Muscle layer of colon (tissue), 2 donors: ENCODE measurements at regions not wholly inside any gene's neighbourhood (a gene's known extent, or its start where the extent isn't known, plus 50 kb on each side); places are given as distances from the start of the nearest gene placed in this dataset.

ENCODE experiments used
- H3K27ac ChIP-seq: one replicate; pipeline ENCODE4 v1.7.0; 2013; ENCODE audit warnings: low read depth, mild to moderate bottlenecking, low read length, moderate library complexity
- H3K27me3 ChIP-seq, 2 donors: one replicate each; pipeline ENCODE4 v1.7.0; 2013; ENCODE audit warnings: low read length in 2 of 2, mild to moderate bottlenecking in 2 of 2; ENCODE audit not compliant: insufficient read depth in 2 of 2, control insufficient read depth in 1 of 2
- H3K36me3 ChIP-seq: one replicate; pipeline ENCODE4 v1.7.0; 2013; ENCODE audit warnings: mild to moderate bottlenecking, low read length; ENCODE audit not compliant: insufficient read depth
- H3K4me1 ChIP-seq: one replicate; pipeline ENCODE4 v1.7.0; 2013; ENCODE audit warnings: mild to moderate bottlenecking, low read length; ENCODE audit not compliant: insufficient read depth
- H3K4me3 ChIP-seq, 2 donors: one replicate each; pipeline ENCODE4 v1.7.0; 2013; ENCODE audit warnings: low read length in 2 of 2, low read depth in 1 of 2, mild to moderate bottlenecking in 1 of 2, moderate library complexity in 1 of 2
- H3K9ac ChIP-seq: one replicate; pipeline ENCODE4 v1.7.0; 2013; ENCODE audit warnings: low read length
- H3K9me3 ChIP-seq: one replicate; pipeline ENCODE4 v1.7.0; 2013; ENCODE audit warnings: mild to moderate bottlenecking, low read length
- donor health status: abdominal sarcoma.
- donor health status: Adenocarcinoma of cecum.

GRCh38 chr6:141251286-141251685 lies 881.4 kb upstream of the GJE1 start:
- Histone ChIP-seq H3K4me3 (no peak overlapping the region), H3K4me1 (no peaks in the 10 kb centered on the region), H3K27ac (no peak overlapping the region), H3K27me3 (no peaks in the 10 kb centered on the region), H3K36me3 (no peaks in the 10 kb centered on the region), H3K9me3 (no peaks in the 10 kb centered on the region), H3K9ac (no peak overlapping the region)

- no peak overlapping the region for H3K27ac ChIP-seq
- no peak overlapping the region for H3K9ac ChIP-seq
- no peaks in the 10 kb centered on the region for H3K36me3 ChIP-seq
- no peaks in the 10 kb centered on the region for H3K9me3 ChIP-seq
- H3K4me1 ChIP-seq, result no peaks in the 10 kb centered on the region
- H3K27me3 ChIP-seq, result no peaks in the 10 kb centered on the region
- no peak overlapping the region for H3K4me3 ChIP-seq
Observed at GRCh38 chr6:141248021-141248799, 884.5 kb upstream of the GJE1 start.

- Histone ChIP-seq H3K4me3 (no peak overlapping the region), H3K9ac (no peak overlapping the region), H3K9me3 (no peaks in the 10 kb centered on the region), H3K4me1 (no peaks in the 10 kb centered on the region), H3K27me3 (no peaks in the 10 kb centered on the region), H3K36me3 (no peaks in the 10 kb centered on the region), H3K27ac (no peak overlapping the region)
Observed at GRCh38 chr6:141244366-141244765, 888.4 kb upstream of the GJE1 start.

GRCh38 chr6:141242957-141243356 lies 889.8 kb upstream of the GJE1 start:
- H3K27me3 ChIP-seq, result no peaks in the 10 kb centered on the region
- H3K9ac ChIP-seq, result no peak overlapping the region
- no peak overlapping the region for H3K27ac ChIP-seq
- H3K4me1 ChIP-seq, result no peaks in the 10 kb centered on the region
- H3K4me3 ChIP-seq, result no peak overlapping the region
- no peaks in the 10 kb centered on the region for H3K36me3 ChIP-seq
- H3K9me3 ChIP-seq, result no peaks in the 10 kb centered on the region

GRCh38 chr6:141229296-141229695 lies 903.4 kb upstream of the GJE1 start:
- Histone ChIP-seq H3K27ac (no peak overlapping the region), H3K9ac (no peak overlapping the region), H3K4me3 (no peak overlapping the region), H3K36me3 (no peaks in the 10 kb centered on the region), H3K9me3 (no peaks in the 10 kb centered on the region), H3K4me1 (no peaks in the 10 kb centered on the region), H3K27me3 (no peaks in the 10 kb centered on the region)

- no peak overlapping the region for H3K4me3 ChIP-seq
- no peak overlapping the region for H3K9ac ChIP-seq
- H3K27me3 ChIP-seq, result no peaks in the 10 kb centered on the region
- H3K36me3 ChIP-seq, result no peaks in the 10 kb centered on the region
- no peaks in the 10 kb centered on the region for H3K9me3 ChIP-seq
- no peak overlapping the region for H3K27ac ChIP-seq
- H3K4me1 ChIP-seq, result no peaks in the 10 kb centered on the region
Observed at GRCh38 chr6:141218583-141218982, 914.1 kb upstream of the GJE1 start.

GRCh38 chr6:141216726-141217125 lies 916.0 kb upstream of the GJE1 start:
- no peak overlapping the region for H3K27ac ChIP-seq
- no peak overlapping the region for H3K4me3 ChIP-seq
- H3K4me1 ChIP-seq, result no peaks in the 10 kb centered on the region
- no peaks in the 10 kb centered on the region for H3K9me3 ChIP-seq
- no peaks in the 10 kb centered on the region for H3K36me3 ChIP-seq
- no peaks in the 10 kb centered on the region for H3K27me3 ChIP-seq
- H3K9ac ChIP-seq, result no peak overlapping the region

GRCh38 chr6:141212296-141212695 lies 920.4 kb upstream of the GJE1 start:
- no peaks in the 10 kb centered on the region for H3K9me3 ChIP-seq
- no peaks in the 10 kb centered on the region for H3K27me3 ChIP-seq
- no peak overlapping the region for H3K27ac ChIP-seq
- H3K36me3 ChIP-seq, result no peaks in the 10 kb centered on the region
- H3K4me1 ChIP-seq, result no peaks in the 10 kb centered on the region
- H3K9ac ChIP-seq, result no peak overlapping the region
- no peak overlapping the region for H3K4me3 ChIP-seq

- H3K36me3 ChIP-seq, result no peaks in the 10 kb centered on the region
- H3K4me3 ChIP-seq, result no peak overlapping the region
- no peak overlapping the region for H3K27ac ChIP-seq
- no peak overlapping the region for H3K9ac ChIP-seq
- no peaks in the 10 kb centered on the region for H3K27me3 ChIP-seq
- no peaks in the 10 kb centered on the region for H3K4me1 ChIP-seq
- no peaks in the 10 kb centered on the region for H3K9me3 ChIP-seq
Observed at GRCh38 chr6:141211845-141212244, 920.9 kb upstream of the GJE1 start.

- no peak overlapping the region for H3K9ac ChIP-seq
- H3K27ac ChIP-seq, result no peak overlapping the region
- no peak overlapping the region for H3K4me3 ChIP-seq
- H3K27me3 ChIP-seq, result no peaks in the 10 kb centered on the region
- H3K9me3 ChIP-seq, result no peaks in the 10 kb centered on the region
- no peaks in the 10 kb centered on the region for H3K36me3 ChIP-seq
- no peaks in the 10 kb centered on the region for H3K4me1 ChIP-seq
Observed at GRCh38 chr6:141210901-141211300, 921.8 kb upstream of the GJE1 start.

GRCh38 chr6:141209890-141210289 lies 922.8 kb upstream of the GJE1 start:
- Histone ChIP-seq H3K27me3 (no peaks in the 10 kb centered on the region), H3K36me3 (no peaks in the 10 kb centered on the region), H3K27ac (no peak overlapping the region)

GRCh38 chr6:141208101-141208500 lies 924.6 kb upstream of the GJE1 start:
- Histone ChIP-seq H3K27ac (no peak overlapping the region), H3K9me3 (no peaks in the 10 kb centered on the region), H3K9ac (no peak overlapping the region), H3K27me3 (no peaks in the 10 kb centered on the region), H3K4me1 (no peaks in the 10 kb centered on the region), H3K36me3 (no peaks in the 10 kb centered on the region), H3K4me3 (no peak overlapping the region)

More at GRCh38 chr6:141209890-141210289, 922.8 kb upstream of the GJE1 start:
- Histone ChIP-seq H3K4me1 (no peaks in the 10 kb centered on the region), H3K9me3 (no peaks in the 10 kb centered on the region), H3K4me3 (no peak overlapping the region), H3K9ac (no peak overlapping the region)
